NB4 (cell line): ENCODE measurements at regions not wholly inside any gene's neighbourhood (a gene's known extent, or its start where the extent isn't known, plus 50 kb on each side); places are given as distances from the start of the nearest gene placed in this dataset.

Experiments used
- POLR2A ChIP-seq: IDR thresholded peaks from 2 replicates; pipeline ENCODE4 v1.6.1; 2011; ENCODE audit warnings: mild to moderate bottlenecking; ENCODE audit not compliant: insufficient read length; ENCODE audit errors: extremely low read depth
- TF ChIP-seq, protein P1 (sequence below): IDR thresholded peaks from one replicate; pipeline ENCODE4 v1.5.1; 2012; ENCODE audit warnings: low read depth, low read length
- TF ChIP-seq, protein P2 (sequence below): IDR thresholded peaks from 2 replicates; pipeline ENCODE4 v1.6.1; 2011; ENCODE audit warnings: low read depth, low read length

DNA sequence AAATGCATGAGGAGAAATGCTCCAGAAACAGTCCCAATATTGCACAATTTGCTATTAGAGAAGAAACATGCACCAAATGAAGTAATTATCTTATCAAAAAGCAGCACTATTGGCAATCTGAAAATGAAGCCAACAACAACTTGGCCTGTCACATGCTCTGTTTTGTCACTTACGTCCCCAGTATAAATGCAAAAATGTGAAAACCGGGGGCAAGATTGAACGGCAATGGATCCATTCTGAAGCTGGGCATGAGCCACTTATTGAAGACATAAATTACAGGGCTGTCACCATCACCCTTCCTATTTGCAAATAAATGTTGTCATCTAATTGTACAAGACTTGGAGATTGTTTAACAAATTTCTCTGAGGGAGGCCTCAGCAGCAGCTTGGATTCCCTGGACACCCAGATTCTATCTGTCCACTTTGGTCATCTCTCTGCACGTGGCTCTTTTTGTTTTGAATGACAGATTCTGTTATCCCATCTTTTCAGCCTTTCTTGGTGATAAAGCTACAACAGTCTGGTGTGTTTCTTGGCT is 180.2 kb upstream of the CDH5 start:
- TF ChIP-seq, protein P1, sequence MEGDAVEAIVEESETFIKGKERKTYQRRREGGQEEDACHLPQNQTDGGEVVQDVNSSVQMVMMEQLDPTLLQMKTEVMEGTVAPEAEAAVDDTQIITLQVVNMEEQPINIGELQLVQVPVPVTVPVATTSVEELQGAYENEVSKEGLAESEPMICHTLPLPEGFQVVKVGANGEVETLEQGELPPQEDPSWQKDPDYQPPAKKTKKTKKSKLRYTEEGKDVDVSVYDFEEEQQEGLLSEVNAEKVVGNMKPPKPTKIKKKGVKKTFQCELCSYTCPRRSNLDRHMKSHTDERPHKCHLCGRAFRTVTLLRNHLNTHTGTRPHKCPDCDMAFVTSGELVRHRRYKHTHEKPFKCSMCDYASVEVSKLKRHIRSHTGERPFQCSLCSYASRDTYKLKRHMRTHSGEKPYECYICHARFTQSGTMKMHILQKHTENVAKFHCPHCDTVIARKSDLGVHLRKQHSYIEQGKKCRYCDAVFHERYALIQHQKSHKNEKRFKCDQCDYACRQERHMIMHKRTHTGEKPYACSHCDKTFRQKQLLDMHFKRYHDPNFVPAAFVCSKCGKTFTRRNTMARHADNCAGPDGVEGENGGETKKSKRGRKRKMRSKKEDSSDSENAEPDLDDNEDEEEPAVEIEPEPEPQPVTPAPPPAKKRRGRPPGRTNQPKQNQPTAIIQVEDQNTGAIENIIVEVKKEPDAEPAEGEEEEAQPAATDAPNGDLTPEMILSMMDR, result no peak
- no peak for TF ChIP-seq POLR2A
- TF ChIP-seq, protein P2, sequence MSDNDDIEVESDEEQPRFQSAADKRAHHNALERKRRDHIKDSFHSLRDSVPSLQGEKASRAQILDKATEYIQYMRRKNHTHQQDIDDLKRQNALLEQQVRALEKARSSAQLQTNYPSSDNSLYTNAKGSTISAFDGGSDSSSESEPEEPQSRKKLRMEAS, result no peak
